GM21723 (cell line): ENCODE measurements at regions not wholly inside any gene's neighbourhood (a gene's known extent, or its start where the extent isn't known, plus 50 kb on each side); places are given as distances from the start of the nearest gene placed in this dataset.
"Not testable (repeated sequence)": the region's sequence is repeated elsewhere in the genome, so short reads cannot be mapped to it uniquely, and the experiment has no call there.

Experiments used
- ATAC-seq: cut with Tn5 transposase; IDR thresholded peaks from one replicate; pipeline ENCODE4 v1.9.1; 2021; ENCODE audit warnings: mild to moderate bottlenecking, moderate library complexity; ENCODE audit not compliant: unreplicated experiment

DNA sequence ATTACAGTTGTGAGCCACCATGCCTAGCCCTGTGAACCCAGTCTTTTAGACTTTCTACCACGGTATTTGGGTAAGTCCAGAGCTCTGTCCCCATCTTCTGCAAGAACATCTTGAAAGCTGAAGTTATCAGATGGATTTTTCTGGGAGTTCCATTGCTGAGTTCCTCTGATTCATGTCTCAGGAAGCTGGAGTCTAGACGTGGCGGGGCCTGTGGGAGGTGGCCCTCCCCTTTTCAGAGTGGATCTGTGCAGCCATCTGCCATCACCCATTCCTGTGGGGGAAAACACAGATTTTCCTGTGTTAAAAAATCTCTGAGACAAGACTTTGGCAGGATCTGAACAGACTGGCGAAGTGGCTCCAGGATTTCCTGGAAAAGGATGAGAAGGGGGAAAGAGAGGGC lies 234.3 kb downstream of the NPIPA7 start:
- not testable (repeated sequence) for ATAC-seq

DNA sequence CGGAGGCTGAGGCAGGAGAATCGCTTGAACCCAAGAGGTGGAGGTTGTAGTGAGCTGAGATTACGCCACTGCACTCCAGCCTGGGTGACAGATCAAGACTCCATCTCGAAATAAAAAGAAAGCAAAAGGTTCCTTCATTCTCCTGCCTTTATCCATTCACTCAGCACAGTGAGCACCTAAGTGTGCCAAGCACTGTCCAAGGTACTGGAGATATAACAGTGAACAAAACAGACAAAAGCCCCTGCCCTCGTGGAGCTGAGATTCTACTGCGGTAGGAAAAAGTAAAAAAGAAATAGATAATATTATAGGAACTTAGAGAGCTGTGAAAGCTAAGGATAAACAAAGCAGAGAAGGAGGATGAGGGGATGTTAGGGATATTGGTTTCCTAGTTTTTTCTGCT lies 235.5 kb downstream of the NPIPA7 start:
- not testable (repeated sequence) for ATAC-seq

DNA sequence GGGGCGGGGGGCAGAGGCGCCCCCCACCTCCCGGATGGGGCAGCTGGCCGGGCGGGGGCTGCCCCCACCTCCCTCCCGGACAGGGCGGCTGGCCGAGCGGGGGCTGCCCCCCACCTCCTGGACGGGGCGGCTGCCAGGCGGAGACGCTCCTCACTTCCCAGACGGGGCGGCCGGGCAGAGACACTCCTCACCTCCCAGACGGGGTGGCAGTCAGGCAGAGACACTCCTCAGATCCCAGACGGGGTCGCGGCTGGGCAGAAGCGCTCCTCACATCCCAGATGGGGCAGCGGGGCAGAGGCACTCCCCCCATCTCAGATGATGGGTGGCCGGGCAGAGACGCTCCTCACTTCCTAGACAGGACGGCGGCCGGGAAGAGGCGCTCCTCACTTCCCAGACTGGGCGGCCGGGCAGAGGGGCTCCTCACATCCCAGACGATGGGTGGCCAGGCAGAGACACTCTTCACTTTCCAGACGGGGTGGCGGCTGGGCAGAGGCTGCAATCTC lies 240.1 kb downstream of the NPIPA7 start:
- ATAC-seq: not testable (repeated sequence)

DNA sequence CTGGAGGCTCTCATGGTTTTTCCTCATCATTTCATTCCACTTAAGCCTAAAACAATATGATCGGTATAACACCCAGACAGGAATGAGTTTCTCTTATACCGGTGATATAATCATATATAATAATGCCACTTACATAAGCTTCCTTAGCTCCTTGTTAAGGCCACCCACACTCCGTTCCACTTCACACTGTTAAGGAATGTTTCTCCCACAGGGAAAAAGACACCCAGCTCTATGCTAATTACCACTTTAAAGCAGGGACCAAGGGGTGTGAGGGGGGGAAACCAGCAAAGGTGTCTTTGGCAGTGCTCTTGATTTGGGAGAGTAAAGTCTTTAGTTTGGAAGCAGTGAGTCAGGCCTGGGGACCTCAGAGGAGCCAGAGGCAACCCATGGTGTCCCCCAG lies 245.4 kb downstream of the NPIPA7 start:
- ATAC-seq: not testable (repeated sequence)

DNA sequence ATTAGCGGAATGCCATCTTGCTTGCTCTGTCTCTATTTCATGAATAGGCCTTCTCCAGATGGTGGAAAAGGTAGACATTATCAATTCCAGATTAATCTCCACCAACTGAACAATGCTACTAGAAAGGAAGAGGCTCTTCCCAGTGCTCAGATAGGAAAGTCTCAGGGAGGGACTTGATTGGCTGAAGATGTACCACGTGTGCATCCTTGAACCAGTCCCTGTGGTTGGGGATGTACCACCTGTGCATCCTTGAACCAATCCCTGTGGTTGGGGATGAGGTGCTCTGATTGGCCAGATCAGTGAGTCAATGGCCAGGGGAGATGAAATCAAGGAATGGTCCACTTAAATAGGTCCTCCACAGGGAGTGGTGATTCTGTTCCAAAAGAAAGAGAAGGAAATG lies 246.2 kb downstream of the NPIPA7 start:
- not testable (repeated sequence) for ATAC-seq

DNA sequence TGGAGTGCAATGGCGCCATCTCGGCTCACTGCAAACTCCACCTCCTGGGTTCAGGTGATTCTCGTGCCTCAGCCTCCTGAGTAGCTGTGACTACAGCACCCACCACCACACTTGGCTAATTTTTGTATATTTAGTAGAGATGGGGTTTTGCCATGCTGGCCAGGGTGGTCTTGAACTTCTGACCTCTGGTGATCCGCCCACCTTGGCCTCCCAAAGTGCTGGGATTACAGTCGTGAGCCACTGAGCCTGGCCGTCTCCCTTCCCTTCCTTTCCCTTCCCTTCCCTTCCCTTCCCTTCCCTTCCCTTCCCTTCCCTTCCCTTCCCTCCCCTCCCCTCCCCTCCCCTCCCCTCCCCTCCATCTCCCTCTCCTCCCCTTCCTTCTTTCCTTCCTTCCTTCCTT lies 248.9 kb downstream of the NPIPA7 start:
- ATAC-seq: not testable (repeated sequence)

DNA sequence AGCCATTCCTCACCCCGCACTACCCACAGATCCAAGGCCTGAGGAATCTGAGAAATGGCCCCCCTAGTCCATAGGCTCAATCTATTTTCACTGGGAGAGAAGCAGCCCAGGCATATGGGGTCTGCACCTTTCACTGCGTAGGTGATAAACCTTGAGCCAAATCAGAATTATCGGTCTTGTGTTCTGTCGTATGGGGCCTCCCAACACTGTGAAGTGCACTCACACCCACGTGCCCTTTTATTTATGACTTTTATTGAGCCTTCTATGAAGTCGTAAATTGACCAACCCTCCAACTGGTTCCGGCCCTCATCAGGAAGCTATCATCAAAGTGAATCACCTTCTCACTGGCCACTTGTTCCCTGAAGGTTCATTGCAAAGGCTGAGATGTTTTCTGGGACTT lies 259.3 kb downstream of the NPIPA7 start:
- not testable (repeated sequence) for ATAC-seq

DNA sequence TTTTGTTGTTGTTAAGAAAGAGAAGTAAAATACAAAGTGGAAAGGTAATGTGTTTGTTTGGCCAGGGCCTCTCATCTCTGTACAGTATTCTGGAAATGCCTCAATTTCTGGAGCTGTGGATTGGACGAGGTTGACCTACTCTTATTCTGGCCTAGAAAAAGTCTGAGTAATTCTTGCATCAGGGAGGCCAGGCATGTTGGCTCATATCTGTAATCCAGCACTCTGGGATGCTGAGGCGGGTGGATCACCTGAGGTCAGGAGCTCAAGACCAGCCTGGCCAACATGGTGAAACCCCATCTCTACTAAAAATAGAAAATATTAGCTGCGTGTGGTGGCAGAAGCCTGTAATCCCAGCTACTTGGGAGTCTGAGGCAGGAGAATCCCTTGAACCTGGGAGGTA lies 259.8 kb downstream of the NPIPA7 start:
- ATAC-seq: not testable (repeated sequence)

DNA sequence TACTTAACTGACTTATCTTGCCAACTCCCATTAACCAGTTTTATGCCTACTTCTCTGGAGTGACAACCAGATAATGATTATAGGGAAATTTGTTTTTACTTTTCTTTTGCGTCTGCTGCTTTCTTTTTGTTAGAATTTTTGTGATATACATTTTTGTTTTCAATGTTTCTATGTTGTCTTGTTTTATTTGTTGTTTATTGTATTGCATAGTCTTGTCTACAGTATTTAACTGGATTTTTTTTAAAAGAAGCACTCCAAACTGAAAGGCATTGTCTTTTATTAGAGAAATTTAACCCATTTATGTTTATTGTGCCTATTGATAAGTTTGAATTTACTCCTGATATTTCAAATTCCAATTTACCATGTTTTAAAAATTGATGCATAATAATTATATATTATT lies 264.9 kb downstream of the NPIPA7 start:
- not testable (repeated sequence) for ATAC-seq

DNA sequence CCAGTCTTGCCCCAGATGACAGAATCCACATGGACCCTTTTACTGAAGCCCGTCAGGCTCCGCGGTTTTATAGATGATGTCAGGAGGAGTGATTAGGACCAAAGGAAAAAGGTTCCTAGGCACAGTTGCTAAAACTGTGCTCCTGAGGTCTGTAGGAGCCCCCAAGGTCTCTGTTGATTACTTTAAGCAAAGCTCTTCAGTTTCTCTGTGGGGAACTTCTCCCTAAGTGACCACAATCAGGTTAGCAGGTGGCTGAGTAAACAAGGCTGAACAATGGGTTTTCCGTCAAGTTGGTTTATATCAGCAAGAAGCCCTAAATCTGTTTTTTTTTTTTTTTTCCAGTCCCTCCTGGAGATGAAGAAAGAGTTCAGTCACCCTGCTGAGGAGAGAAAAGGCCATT lies 269.1 kb downstream of the NPIPA7 start:
- ATAC-seq: not testable (repeated sequence)

DNA sequence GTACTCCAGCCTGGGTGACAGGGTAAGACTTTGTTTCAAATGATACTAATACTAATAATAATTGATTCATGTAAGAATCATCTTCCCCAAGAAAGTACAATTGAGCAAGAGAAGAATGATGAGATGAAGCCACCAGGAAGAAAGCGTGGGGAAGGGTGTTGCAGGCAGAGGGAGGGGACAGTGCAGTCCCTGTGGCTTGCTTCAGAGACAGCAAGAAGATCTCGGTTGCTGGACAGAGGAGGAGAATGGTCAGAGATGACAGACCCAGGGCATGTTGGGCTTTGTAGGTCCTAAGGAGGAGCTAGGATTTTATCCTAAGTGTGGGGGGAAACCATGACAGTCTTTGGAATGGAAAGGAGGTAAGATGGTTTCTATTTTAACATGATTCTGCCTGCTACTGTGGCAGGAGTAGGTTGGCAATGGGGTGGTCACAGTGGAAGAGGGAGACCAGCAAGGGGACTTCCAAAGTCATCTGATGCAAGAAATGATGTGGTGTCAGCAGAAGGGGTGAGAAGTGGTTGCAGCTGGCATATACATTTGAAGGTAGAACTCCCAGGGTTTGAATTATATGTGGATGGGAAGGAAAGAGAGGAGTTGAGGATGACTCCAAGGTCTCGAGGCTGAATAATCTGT lies 293.4 kb downstream of the NPIPA7 start:
- not testable (repeated sequence) for ATAC-seq

DNA sequence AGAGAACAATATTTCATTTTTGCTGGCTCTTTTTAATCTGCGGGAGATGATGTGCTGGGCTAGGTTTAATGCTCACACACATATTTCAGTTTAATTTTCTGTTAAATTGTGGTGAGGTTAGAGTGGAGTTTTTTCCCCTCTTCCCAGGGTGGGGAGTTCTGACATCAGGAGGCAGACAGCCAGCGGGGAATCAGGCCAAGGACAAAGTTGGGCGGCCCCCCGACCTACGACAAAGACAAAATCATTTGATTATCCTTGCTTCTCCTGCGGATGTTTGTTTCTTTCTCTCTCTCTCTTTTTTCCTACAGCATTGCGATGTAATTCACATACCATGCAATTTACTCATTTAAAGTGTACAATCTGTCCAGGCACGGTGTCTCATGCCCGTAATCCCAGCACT lies 295.9 kb downstream of the NPIPA7 start:
- not testable (repeated sequence) for ATAC-seq

DNA sequence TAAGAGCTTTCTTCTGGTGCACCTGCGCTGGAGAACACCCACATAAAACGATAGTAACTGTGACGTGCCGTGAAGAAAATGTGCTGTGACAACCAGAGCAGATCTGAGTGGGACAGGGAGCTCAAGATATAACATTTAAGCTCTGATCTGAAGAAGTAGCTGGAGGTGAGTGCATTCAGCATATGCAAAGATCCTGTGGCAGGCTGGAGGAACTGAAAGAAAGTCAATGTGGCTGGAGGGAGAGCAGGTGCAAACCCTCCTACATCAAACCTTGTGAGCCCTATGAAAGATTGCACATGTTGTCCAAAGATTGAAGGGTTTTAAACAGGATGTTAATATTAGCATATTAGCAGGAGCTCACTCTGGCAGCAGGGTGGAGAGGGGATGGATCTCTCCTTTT lies 342.9 kb downstream of the NPIPA7 start:
- not testable (repeated sequence) for ATAC-seq

DNA sequence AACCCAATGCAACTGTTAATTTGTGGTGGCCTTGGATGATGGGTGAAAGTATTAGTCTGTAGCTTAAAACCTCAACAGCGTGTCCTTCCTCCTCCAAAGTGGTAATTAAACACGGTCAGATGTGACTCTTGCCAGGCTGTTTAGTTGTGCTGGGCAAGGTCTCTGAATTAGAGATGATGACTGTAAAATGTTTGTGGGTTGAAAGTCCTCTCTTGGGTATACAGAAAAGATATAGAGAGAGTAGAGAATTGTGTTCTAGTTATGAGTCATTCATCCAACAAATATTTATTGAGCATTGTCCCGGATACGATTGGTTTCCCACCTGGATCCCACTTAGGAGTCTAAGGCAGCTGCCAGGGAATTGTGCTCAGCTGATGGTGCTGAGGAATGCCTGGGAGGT lies 343.7 kb downstream of the NPIPA7 start:
- not testable (repeated sequence) for ATAC-seq

DNA sequence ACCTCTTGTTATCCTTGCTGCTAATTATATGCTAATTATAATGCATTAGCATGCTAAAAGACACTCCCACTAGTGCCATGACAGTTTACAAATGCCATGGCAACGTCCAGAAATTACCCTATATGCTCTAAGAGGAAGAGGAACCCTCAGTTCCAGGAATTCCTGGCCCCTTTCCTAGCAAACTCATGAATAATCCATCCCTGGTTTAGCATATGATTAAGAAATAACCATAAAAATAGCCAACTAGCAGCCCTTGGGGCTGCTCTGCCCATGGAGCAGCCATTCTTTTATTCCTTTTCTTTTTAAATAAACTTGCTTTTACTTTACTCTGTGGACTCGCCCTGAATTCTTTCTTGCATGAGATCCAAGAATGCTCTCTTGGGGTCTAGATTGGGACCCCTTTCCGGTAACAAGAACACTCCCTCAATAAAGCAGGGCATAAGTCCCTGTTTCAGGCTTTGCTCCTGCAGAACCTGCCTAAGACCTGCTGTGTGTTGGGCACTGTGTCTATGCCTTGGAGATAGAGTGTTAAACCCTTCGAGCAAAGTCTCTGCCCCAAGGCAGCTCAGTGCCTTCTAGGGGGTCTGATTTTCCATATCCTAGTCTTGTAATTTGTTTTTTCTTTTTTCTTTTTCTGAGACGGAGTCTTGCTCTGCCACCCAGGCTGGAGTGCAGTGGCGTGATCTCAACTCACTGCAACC lies 345.0 kb downstream of the NPIPA7 start:
- not testable (repeated sequence) for ATAC-seq

DNA sequence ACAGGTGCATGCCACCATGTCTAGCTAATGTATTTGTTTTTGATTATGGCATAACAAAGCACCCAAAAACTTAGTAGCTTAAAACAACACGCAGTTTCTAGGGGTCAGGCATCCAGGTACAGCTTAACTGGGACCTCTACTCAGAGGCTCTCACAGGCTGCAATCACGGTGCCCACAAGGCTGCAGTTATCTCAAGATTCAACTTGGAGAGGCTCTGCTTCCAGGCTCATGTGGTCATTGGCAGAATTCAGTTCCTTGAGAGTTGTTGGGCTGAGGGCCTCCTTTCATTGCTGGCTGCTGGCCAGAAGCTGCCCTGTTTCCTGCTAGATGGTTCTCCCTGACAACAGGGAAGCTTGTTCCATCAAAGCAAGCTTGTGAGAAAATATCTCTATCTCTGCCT lies 348.1 kb downstream of the NPIPA7 start:
- not testable (repeated sequence) for ATAC-seq

DNA sequence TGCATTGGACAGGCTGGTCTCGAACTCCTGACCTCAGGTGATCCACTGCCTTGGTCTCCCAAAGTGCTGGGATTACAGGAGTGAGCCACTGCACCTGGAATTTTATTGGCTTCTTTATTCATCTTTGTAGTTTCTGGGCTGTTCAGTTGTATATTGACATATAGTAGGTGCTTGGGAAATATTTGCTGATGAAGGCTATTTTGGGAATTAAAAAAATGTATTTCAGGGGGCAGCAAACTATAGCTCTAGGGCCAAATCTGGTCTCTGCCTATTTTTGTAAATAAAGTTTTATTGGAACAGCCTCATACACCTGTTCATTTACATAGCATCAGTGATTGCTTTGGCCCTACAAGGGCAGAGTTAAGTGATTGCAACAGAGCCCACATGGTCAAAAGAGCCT lies 363.6 kb downstream of the NPIPA7 start:
- ATAC-seq: not testable (repeated sequence)

DNA sequence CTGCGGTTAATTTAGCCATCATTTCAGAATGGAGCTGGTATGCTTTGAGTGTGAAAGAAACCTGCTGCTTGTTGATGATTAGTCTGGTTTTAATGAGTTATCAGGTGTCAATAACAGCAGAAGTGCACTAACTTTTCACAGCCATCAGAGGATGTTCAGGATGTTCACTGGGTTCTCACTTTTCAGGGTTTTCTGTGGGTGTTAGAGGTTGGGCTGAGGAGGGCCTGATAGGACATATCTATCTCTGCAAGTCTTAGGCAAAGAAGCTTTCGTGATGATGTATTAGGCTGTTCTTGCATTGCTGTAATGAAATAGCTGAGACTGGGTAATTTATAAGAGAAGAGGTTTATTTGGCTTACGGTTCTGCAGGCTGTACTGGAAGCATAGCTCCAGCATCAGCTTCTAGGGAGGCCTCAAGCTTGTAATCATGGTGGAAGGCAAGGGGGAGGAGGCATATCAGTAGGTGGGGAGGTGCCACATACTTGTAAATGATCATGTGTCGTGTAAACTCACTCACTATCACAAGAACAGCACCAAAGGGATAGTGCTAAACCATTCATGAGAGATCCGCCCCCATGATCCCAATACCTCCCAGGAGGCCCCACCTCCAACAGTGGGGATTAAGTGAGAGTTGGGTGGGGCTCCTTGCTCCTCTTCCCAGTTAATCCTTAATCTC lies 376.2 kb downstream of the NPIPA7 start:
- ATAC-seq: not testable (repeated sequence)

DNA sequence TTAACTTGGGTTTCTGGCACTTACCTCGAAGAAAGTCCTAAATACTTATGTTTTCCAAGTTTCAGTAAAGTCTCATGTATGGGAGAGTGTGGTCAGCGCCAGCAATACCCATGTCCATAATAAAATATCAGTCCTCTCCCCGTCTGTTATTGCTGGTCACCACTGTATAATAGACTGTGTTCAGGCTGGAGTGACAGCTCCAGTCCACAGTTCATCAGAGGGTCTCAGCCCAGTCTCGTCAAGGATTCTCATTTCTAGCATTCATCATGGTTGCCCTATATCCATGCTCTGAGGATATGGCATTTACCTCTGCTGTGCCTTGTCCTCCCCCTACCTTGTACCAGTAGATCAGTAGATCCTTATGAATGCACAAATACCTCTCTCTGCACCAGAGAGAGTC lies 384.5 kb downstream of the NPIPA7 start:
- ATAC-seq: no peak

DNA sequence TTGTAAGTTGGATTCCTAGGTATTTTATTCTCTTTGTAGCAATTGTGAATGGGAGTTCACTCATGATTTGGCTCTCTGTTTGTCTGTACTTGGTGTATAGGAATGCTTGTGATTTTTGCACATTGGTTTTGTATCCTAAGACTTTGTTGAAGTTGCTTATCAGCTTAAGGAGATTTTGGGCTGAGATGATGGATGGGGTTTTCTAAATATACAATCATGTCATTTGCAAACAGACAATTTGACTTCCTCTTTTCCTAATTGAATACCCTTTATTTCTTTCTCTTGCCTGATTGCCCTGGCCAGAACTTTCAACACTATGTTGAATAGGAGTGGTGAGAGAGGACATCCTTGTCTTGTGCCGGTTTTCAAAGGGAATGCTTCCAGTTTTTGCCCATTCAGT lies 391.8 kb downstream of the NPIPA7 start:
- ATAC-seq: not testable (repeated sequence)

DNA sequence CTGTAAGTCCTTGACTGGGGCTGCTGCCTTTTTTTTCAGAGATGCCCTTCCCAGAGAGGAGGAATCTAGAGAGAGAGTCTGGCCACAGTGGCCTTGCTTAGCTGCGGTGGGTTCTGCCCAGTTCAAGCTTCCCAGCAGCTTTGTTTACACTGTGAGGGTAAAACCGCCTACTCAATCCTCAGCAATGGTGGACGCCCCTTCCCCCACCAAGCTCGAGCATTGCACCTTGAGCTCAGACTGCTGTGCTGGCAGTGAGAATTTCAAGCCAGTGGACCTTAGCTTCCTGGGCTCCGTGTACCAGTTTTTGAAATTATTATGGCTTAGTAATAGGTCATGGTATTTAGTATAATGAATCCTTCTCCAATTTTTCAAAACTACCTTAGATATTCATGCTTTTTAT lies 395.4 kb downstream of the NPIPA7 start:
- ATAC-seq: no peak

DNA sequence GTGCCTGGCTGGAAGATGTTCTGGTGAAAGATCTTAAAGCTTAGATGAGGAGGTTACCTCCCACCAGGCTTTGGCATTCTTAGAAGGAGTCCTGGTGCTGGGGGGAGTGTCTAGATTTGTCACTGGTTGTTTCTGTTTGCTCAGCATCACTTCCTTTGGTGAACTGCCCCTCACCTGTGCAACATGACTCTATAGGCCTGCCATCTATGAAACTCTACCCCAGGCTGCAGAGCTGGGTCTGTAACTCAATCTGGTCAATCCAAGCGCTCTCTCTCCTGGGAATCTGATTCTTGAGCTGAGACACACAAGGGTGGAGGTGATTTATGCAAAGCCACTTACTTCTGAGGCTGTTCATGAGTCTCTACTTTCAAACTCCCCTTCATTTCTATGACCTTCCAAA lies 399.4 kb downstream of the NPIPA7 start:
- ATAC-seq: no peak
